PFSK-1 (cell line): ENCODE measurements at regions not wholly inside any gene's neighbourhood (a gene's known extent, or its start where the extent isn't known, plus 50 kb on each side); places are given as distances from the start of the nearest gene placed in this dataset.

Experiments used
- FOXP2 ChIP-seq: optimal IDR thresholded peaks from 2 replicates; pipeline ENCODE3; 2011; ENCODE audit warnings: borderline replicate concordance, control low read depth, inconsistent platforms; ENCODE audit not compliant: insufficient read depth; ENCODE audit errors: extremely low read length, extremely low read depth
- POLR2AphosphoS5 ChIP-seq: IDR thresholded peaks from 2 replicates; pipeline ENCODE4 v1.6.1; 2012; ENCODE audit warnings: low read depth, mild to moderate bottlenecking, control low read depth, low read length, moderate library complexity
- REST ChIP-seq, 2 experiments: IDR thresholded peaks; 2 replicates each; pipeline versions ENCODE4 v1.6.1 to v1.8.0; 2011 to 2012; ENCODE audit warnings: low read depth in 2 of 2, low read length in 2 of 2, control low read depth in 1 of 2, inconsistent platforms in 1 of 2, mild to moderate bottlenecking in 1 of 2, moderate library complexity in 1 of 2; ENCODE audit not compliant: insufficient read depth in 1 of 2
- SIN3A ChIP-seq: IDR thresholded peaks from 2 replicates; pipeline ENCODE4 v1.6.1; 2012; ENCODE audit warnings: mild to moderate bottlenecking, low read length, moderate library complexity, borderline replicate concordance; ENCODE audit not compliant: insufficient read depth
- TAF1 ChIP-seq: IDR thresholded peaks from 2 replicates; pipeline ENCODE4 v1.6.1; 2012; ENCODE audit warnings: low read length, control low read depth, borderline replicate concordance; ENCODE audit not compliant: insufficient read depth

GRCh38 chr5:18771097-18771610 is 1136.9 kb downstream of the TAF11L14 start:
- TF ChIP-seq FOXP2: no peak
- TF ChIP-seq SIN3A: no peak
- no peak for TF ChIP-seq REST (IDR thresholded peaks at IDR 0.05; ENCODE audit: insufficient read depth in 1 of 2, low read depth in 2 of 2, low read length in 2 of 2)
- TF ChIP-seq POLR2AphosphoS5: no peak
- TF ChIP-seq TAF1: no peak

GRCh38 chr5:18772475-18772874 is 1138.2 kb downstream of the TAF11L14 start:
- TF ChIP-seq TAF1: no peak
- no peak for TF ChIP-seq REST (IDR thresholded peaks at IDR 0.05; ENCODE audit: insufficient read depth in 1 of 2, low read depth in 2 of 2, low read length in 2 of 2)
- no peak for TF ChIP-seq POLR2AphosphoS5
- TF ChIP-seq SIN3A: no peak
- TF ChIP-seq FOXP2: no peak

- TF ChIP-seq SIN3A (no peak), REST (IDR thresholded peaks at IDR 0.05; ENCODE audit: insufficient read depth in 1 of 2, low read depth in 2 of 2, low read length in 2 of 2) (no peak), TAF1 (no peak), FOXP2 (no peak), POLR2AphosphoS5 (no peak)
These were observed 1144.0 kb downstream of the TAF11L14 start for GRCh38 chr5:18778225-18778624.

DNA sequence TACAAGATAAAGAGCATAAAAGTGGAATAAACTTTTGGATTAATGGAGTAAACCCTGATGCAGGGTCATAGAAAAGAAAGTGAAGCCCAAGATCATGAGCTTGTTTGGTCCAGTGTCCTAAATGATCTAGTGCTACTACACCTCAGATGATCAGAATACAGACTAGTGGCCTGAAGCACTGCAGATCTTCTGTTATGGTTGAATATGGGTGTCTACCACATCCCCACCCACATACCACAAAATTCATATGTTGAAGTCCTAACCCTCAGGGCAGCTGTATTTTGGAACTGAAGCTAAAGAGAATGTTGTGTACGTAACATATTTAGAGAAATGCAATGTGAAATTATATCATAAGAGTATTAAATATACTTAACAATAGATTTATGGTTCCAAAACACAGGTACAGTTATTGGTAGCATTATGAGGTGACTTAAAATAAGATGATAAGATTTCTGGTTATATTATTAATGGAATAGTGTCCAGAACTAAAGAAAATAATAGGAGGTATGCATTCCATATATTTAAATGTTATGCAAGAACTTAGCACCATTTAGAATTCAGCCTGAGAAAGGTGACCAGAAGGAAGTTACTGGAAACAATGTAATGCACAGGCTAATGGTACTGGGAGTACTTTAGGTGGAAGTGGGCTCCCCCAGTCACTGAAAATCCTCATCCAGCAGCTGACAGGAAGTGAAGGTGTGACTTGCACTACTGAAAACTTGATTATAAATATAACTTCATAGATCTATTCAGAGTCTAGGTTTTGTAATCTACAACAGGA is 1155.1 kb downstream of the TAF11L14 start:
- TF ChIP-seq POLR2AphosphoS5 (no peak), TAF1 (no peak), FOXP2 (no peak), REST (IDR thresholded peaks at IDR 0.05; ENCODE audit: insufficient read depth in 1 of 2, low read depth in 2 of 2, low read length in 2 of 2) (no peak), SIN3A (no peak)

DNA sequence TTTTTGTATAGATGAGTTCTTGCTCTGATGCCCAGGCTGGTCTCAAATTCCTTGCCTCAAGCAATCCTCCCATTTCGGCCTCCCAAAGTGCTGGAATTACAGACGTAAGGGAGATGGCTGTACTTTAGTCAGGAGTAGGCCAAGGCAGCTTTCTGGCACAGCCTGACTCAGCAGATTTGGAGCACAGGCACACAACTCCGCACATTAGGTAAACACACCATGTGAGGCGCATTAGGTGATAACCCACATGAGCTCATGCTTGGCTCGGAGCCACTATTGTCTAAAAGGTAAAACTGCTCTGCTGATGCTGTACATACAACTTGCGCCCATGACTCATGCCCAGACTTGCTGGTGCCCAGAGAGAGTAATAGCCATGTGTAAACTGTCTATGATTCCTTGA is 1157.9 kb downstream of the TAF11L14 start:
- TF ChIP-seq REST (IDR thresholded peaks at IDR 0.05; ENCODE audit: insufficient read depth in 1 of 2, low read depth in 2 of 2, low read length in 2 of 2) (no peak), SIN3A (no peak), POLR2AphosphoS5 (no peak), TAF1 (no peak), FOXP2 (no peak)
